ENCODE measurements at regions not wholly inside any gene's neighbourhood (a gene's known extent, or its start where the extent isn't known, plus 50 kb on each side); places are given as distances from the start of the nearest gene placed in this dataset.

GRCh38 chr4:85280963-85281362 is 194.0 kb upstream of the ARHGAP24 start:
- no peaks in the 10 kb centered on the region for H3K79me2 ChIP-seq (ENCODE audit: insufficient read depth, low read length)
- no peak overlapping the region for H3K27ac ChIP-seq (ENCODE audit: low read depth, low read length)
- H2AFZ ChIP-seq (ENCODE audit: low read depth, low read length, severe bottlenecking), result no peak overlapping the region
- H4K20me1 ChIP-seq (ENCODE audit: low read depth, low read length), result no peaks in the 10 kb centered on the region
- no peak overlapping the region for H3K4me3 ChIP-seq (ENCODE audit: insufficient read depth, low read length, poor library complexity, severe bottlenecking)
- no peak overlapping the region for H3K9ac ChIP-seq (ENCODE audit: low read length)
- H3F3A ChIP-seq (ENCODE audit: insufficient read depth), result no peaks in the 10 kb centered on the region
- no peak overlapping the region for H3K4me2 ChIP-seq (ENCODE audit: low read depth, low read length, poor library complexity, severe bottlenecking)
- no peaks in the 10 kb centered on the region for H3K9me2 ChIP-seq (replicated peaks; ENCODE audit: insufficient read depth, low read length)
- H3K36me3 ChIP-seq (ENCODE audit: low read length), result no peaks in the 10 kb centered on the region
- TF ChIP-seq, protein P1, sequence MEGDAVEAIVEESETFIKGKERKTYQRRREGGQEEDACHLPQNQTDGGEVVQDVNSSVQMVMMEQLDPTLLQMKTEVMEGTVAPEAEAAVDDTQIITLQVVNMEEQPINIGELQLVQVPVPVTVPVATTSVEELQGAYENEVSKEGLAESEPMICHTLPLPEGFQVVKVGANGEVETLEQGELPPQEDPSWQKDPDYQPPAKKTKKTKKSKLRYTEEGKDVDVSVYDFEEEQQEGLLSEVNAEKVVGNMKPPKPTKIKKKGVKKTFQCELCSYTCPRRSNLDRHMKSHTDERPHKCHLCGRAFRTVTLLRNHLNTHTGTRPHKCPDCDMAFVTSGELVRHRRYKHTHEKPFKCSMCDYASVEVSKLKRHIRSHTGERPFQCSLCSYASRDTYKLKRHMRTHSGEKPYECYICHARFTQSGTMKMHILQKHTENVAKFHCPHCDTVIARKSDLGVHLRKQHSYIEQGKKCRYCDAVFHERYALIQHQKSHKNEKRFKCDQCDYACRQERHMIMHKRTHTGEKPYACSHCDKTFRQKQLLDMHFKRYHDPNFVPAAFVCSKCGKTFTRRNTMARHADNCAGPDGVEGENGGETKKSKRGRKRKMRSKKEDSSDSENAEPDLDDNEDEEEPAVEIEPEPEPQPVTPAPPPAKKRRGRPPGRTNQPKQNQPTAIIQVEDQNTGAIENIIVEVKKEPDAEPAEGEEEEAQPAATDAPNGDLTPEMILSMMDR (IDR thresholded peaks at IDR 0.05; ENCODE audit: insufficient read depth, low read length, poor library complexity, severe bottlenecking), result no peak
- TF ChIP-seq EZH2phosphoT487 (conservative IDR thresholded peaks at IDR 0.05; ENCODE audit: low read length), result no peak
- no peaks in the 10 kb centered on the region for H3K27me3 ChIP-seq (ENCODE audit: low read length)
- H3K9me3 ChIP-seq (ENCODE audit: insufficient read depth, low read length), result no peaks in the 10 kb centered on the region

- H3K4me2 ChIP-seq (ENCODE audit: low read depth, low read length, poor library complexity, severe bottlenecking), result no peak overlapping the region
- H3K9me2 ChIP-seq (replicated peaks; ENCODE audit: insufficient read depth, low read length), result no peaks in the 10 kb centered on the region
- no peak overlapping the region for H3K9ac ChIP-seq (ENCODE audit: low read length)
- no peak overlapping the region for H3K4me3 ChIP-seq (ENCODE audit: insufficient read depth, low read length, poor library complexity, severe bottlenecking)
- H2AFZ ChIP-seq (ENCODE audit: low read depth, low read length, severe bottlenecking), result no peak overlapping the region
- H3F3A ChIP-seq (ENCODE audit: insufficient read depth), result no peaks in the 10 kb centered on the region
- no peak overlapping the region for H3K27ac ChIP-seq (ENCODE audit: low read depth, low read length)
- H4K20me1 ChIP-seq (ENCODE audit: low read depth, low read length), result no peaks in the 10 kb centered on the region
- no peaks in the 10 kb centered on the region for H3K79me2 ChIP-seq (ENCODE audit: insufficient read depth, low read length)
- H3K9me3 ChIP-seq (ENCODE audit: insufficient read depth, low read length), result no peaks in the 10 kb centered on the region
- TF ChIP-seq, protein P1 (IDR thresholded peaks at IDR 0.05; ENCODE audit: insufficient read depth, low read length, poor library complexity, severe bottlenecking), result no peak
- no peak for TF ChIP-seq EZH2phosphoT487 (conservative IDR thresholded peaks at IDR 0.05; ENCODE audit: low read length)
- no peaks in the 10 kb centered on the region for H3K36me3 ChIP-seq (ENCODE audit: low read length)
- no peaks in the 10 kb centered on the region for H3K27me3 ChIP-seq (ENCODE audit: low read length)
Measured at GRCh38 chr4:85291226-85291625, 183.7 kb upstream of the ARHGAP24 start.

GRCh38 chr4:85298037-85298436 is 176.9 kb upstream of the ARHGAP24 start:
- H3F3A ChIP-seq (ENCODE audit: insufficient read depth), result no peaks in the 10 kb centered on the region
- TF ChIP-seq, protein P1 (IDR thresholded peaks at IDR 0.05; ENCODE audit: insufficient read depth, low read length, poor library complexity, severe bottlenecking), result no peak
- TF ChIP-seq EZH2phosphoT487 (conservative IDR thresholded peaks at IDR 0.05; ENCODE audit: low read length), result no peak
- H3K79me2 ChIP-seq (ENCODE audit: insufficient read depth, low read length), result no peaks in the 10 kb centered on the region
- no peaks in the 10 kb centered on the region for H3K9me2 ChIP-seq (replicated peaks; ENCODE audit: insufficient read depth, low read length)
- no peak overlapping the region for H3K9ac ChIP-seq (ENCODE audit: low read length)
- H3K4me3 ChIP-seq (ENCODE audit: insufficient read depth, low read length, poor library complexity, severe bottlenecking), result no peak overlapping the region
- no peaks in the 10 kb centered on the region for H3K9me3 ChIP-seq (ENCODE audit: insufficient read depth, low read length)
- H3K27ac ChIP-seq (ENCODE audit: low read depth, low read length), result no peak overlapping the region
- no peak overlapping the region for H2AFZ ChIP-seq (ENCODE audit: low read depth, low read length, severe bottlenecking)
- no peaks in the 10 kb centered on the region for H4K20me1 ChIP-seq (ENCODE audit: low read depth, low read length)
- H3K36me3 ChIP-seq (ENCODE audit: low read length), result no peaks in the 10 kb centered on the region
- no peak overlapping the region for H3K4me2 ChIP-seq (ENCODE audit: low read depth, low read length, poor library complexity, severe bottlenecking)
- H3K27me3 ChIP-seq (ENCODE audit: low read length), result no peaks in the 10 kb centered on the region

All from SU-DHL-6 (cell line).